ENCODE measurements at regions not wholly inside any gene's neighbourhood (a gene's known extent, or its start where the extent isn't known, plus 50 kb on each side); places are given as distances from the start of the nearest gene placed in this dataset.
A peak's percentile ranks its signal among the peaks of the same experiment; 100 is the strongest.

- no peak; the same call in 1 of the 2 replicates for TF ChIP-seq ZNF462 (CRISPR knock-in tag; IDR thresholded peaks at IDR 0.05)
- TF ChIP-seq ZNF331 (CRISPR knock-in tag; IDR thresholded peaks at IDR 0.05; ENCODE audit: low read depth): no peak
These were observed 71.2 kb downstream of the CD24 start (continued) for GRCh38 chr6:106903299-106903698.

- peaks cover 10% of the 10 kb centered on the region for H3K9me2 ChIP-seq (ENCODE audit: insufficient read depth)
- Mint-ChIP-seq H3K9me3 (peaks cover 60% of the 10 kb centered on the region), H3K36me3 (ENCODE audit: low read depth) (peaks cover 56% of the 10 kb centered on the region), H3K4me1 (peaks cover 23% of the 10 kb centered on the region), H3K27ac (no peak overlapping the region), H3K27me3 (ENCODE audit: insufficient read depth, low read depth, poor library complexity) (peaks cover 1% of the 10 kb centered on the region), H3K4me3 (no peak overlapping the region)
- H2AFZ ChIP-seq: no peak overlapping the region
- ATAC-seq (no peak), DNase-seq (ENCODE audit: low spot score) (peak; percentile 47)
- no peaks in the 10 kb centered on the region for H4K20me1 ChIP-seq (replicated peaks; ENCODE audit: insufficient read depth)
- H3K79me2 ChIP-seq (replicated peaks; ENCODE audit: insufficient read depth): no peaks in the 10 kb centered on the region
- no peak overlapping the region for H3K27ac ChIP-seq (ENCODE audit: low read depth)
- H3K4me1 ChIP-seq (ENCODE audit: insufficient read depth): peaks cover 17% of the 10 kb centered on the region; the same call in 1 of the 2 replicates
- H3K27me3 ChIP-seq (ENCODE audit: insufficient read depth): no peaks in the 10 kb centered on the region
- H3K36me3 ChIP-seq (ENCODE audit: insufficient read depth): peaks cover 20% of the 10 kb centered on the region; the same call in 1 of the 2 replicates
- no peak overlapping the region for H3K4me2 ChIP-seq
- no peaks in the 10 kb centered on the region for H3F3A ChIP-seq (replicated peaks; ENCODE audit: low read depth)
- H3K4me3 ChIP-seq: no peak overlapping the region
- TF ChIP-seq ZNF462 (CRISPR knock-in tag; IDR thresholded peaks at IDR 0.05): no peak
- TF ChIP-seq CTCF (conservative IDR thresholded peaks at IDR 0.05; ENCODE audit: low read depth in 2 of 2): no peak
These were observed 73.5 kb downstream of the CD24 start for GRCh38 chr6:106901062-106901461.

Measured in GM23338 (cell line).